HepG2 (cell line): ENCODE measurements at regions not wholly inside any gene's neighbourhood (a gene's known extent, or its start where the extent isn't known, plus 50 kb on each side); places are given as distances from the start of the nearest gene placed in this dataset.

Experiments
- ATAC-seq: fragments of 200-7000 bp; cut with Tn5 transposase; 3 replicates; pipeline ENCODE4 v1.9.1; 2020; ENCODE audit warnings: mild to moderate bottlenecking, moderate library complexity
- BruUV-seq: library from RNA; stranded (reverse); fragments of 400-500 nt; replicated peaks from 2 replicates; lab custom pipeline; 2021; lab: Mats Ljungman, UMichigan
- CTCF ChIA-PET: fragments of 300-600 bp; formaldehyde crosslinking; extraction: SDS; loops from one replicate; lab custom pipeline; 2021; ENCODE audit warnings: low total read pairs, inconsistent platforms, low intra/inter-chr PET ratio; lab: Yijun Ruan, JAX
- POLR2A ChIA-PET: fragments of 350-600 bp; sonication (Branson Sonifier 250); formaldehyde crosslinking; loops from one replicate; lab custom pipeline; 2020; ENCODE audit warnings: antibody characterized with exemption, inconsistent platforms; lab: Yijun Ruan, JAX
- DNase-seq: peaks from one replicate; pipeline ENCODE4 v3.0.0-alpha.2; 2015; ENCODE audit warnings: low spot score
- FAIRE-seq: peaks from 3 replicates; lab custom pipeline; 2011; peaks lifted over from hg19 to GRCh38; lab: Jason Lieb, UNC
- H2AFZ ChIP-seq: one replicate; pipeline ENCODE4 v1.6.1; 2011; ENCODE audit warnings: low read length, inconsistent platforms
- H3K27ac ChIP-seq: fragments of 300-600 bp; 3 replicates; pipeline ENCODE4 v1.8.0; 2011; ENCODE audit warnings: mixed run types, mild to moderate bottlenecking, mixed read lengths, low read length, inconsistent platforms; ENCODE audit not compliant: insufficient read depth; ENCODE audit errors: extremely low read length
- H3K27me3 ChIP-seq, 2 experiments: fragments of 200-600 bp in 1 of 2; 2 replicates in 1 of 2; 3 replicates in 1 of 2; pipeline versions ENCODE4 v1.6.0 to v1.8.0; 2011; ENCODE audit warnings: low read length in 2 of 2, mild to moderate bottlenecking in 2 of 2, moderate library complexity in 2 of 2, inconsistent platforms in 1 of 2; ENCODE audit not compliant: insufficient read depth in 2 of 2, control insufficient read depth in 1 of 2
- H3K36me3 ChIP-seq, 2 experiments: fragments of 200-600 bp in 1 of 2; replicated peaks in 1 of 2; 2 replicates in 1 of 2; 3 replicates in 1 of 2; pipeline versions ENCODE4 v1.5.1 to v1.8.0; 2011; ENCODE audit warnings: low read length in 2 of 2, inconsistent platforms in 1 of 2; ENCODE audit not compliant: insufficient read depth in 2 of 2, control insufficient read depth in 1 of 2
- H3K4me1 ChIP-seq: 2 replicates; pipeline ENCODE4 v1.5.1; 2012; ENCODE audit warnings: low read length, inconsistent platforms; ENCODE audit not compliant: insufficient read depth
- H3K4me2 ChIP-seq: 2 replicates; pipeline ENCODE4 v1.6.0; 2011; ENCODE audit warnings: low read depth, low read length, inconsistent platforms
- H3K4me3 ChIP-seq, 3 experiments: fragments of 200-600 bp in 1 of 3; sonication (generic), shearing (Covaris generic) in 1 of 3; replicated peaks in 1 of 3; 2 replicates each; pipeline ENCODE4 v1.5.1; 2011 to 2016; ENCODE audit warnings: low read length in 3 of 3, inconsistent platforms in 2 of 3, low read depth in 2 of 3, mild to moderate bottlenecking in 2 of 3, control low read depth in 1 of 3, mixed read lengths in 1 of 3; ENCODE audit not compliant: insufficient read depth in 1 of 3
- H3K79me2 ChIP-seq: one replicate; pipeline ENCODE4 v1.6.1; 2011; ENCODE audit warnings: low read length, inconsistent platforms; ENCODE audit not compliant: insufficient read depth
- H3K9ac ChIP-seq: 2 replicates; pipeline ENCODE4 v1.6.0; 2011; ENCODE audit warnings: mild to moderate bottlenecking, low read depth, low read length, inconsistent platforms; ENCODE audit not compliant: insufficient read depth
- H3K9me3 ChIP-seq: 2 replicates; pipeline ENCODE4 v1.5.1; 2012; ENCODE audit warnings: mild to moderate bottlenecking, low read length
- H4K20me1 ChIP-seq: 2 replicates; pipeline ENCODE4 v1.6.0; 2011; ENCODE audit warnings: inconsistent platforms, mild to moderate bottlenecking, low read length, moderate library complexity; ENCODE audit not compliant: insufficient read depth
- AHR ChIP-seq: IDR thresholded peaks from 2 replicates; pipeline ENCODE4 v1.6.1; 2018; ENCODE audit warnings: missing genetic modification reagents, missing compliant biosample characterization
- BRF2 ChIP-seq: sonication (generic); formaldehyde crosslinking; IDR thresholded peaks from 2 replicates; pipeline ENCODE4 v1.8.1; 2022; ENCODE audit warnings: mild to moderate bottlenecking, missing genetic modification reagents
- CCAR2 ChIP-seq: fragments of 200-400 bp; formaldehyde crosslinking; optimal IDR thresholded peaks from 2 replicates; pipeline ENCODE3; 2018; ENCODE audit warnings: low read depth, mild to moderate bottlenecking, low read length, moderate library complexity
- HDAC1 ChIP-seq: sonication (generic); formaldehyde crosslinking; IDR thresholded peaks from 2 replicates; pipeline ENCODE4 v1.5.1; 2020; ENCODE audit warnings: mild to moderate bottlenecking, missing genetic modification reagents
- IKZF4 ChIP-seq: sonication (generic); formaldehyde crosslinking; IDR thresholded peaks from 2 replicates; pipeline ENCODE4 v1.5.1; 2020; ENCODE audit warnings: borderline replicate concordance, mild to moderate bottlenecking, low read depth, missing genetic modification reagents; ENCODE audit errors: not compliant biosample characterization
- LCORL ChIP-seq, 2 experiments: fragments of 450-650 bp in 1 of 2; sonication (generic) in 1 of 2; formaldehyde crosslinking in 1 of 2; IDR thresholded peaks; 2 replicates each; pipeline versions ENCODE4 v1.5.0 to v1.6.1; 2017 to 2020; ENCODE audit warnings: antibody characterized with exemption in 1 of 2, missing genetic modification reagents in 1 of 2
- PAX8 ChIP-seq: sonication (generic); formaldehyde crosslinking; IDR thresholded peaks from 2 replicates; pipeline ENCODE4 v1.8.0; 2022; ENCODE audit warnings: mild to moderate bottlenecking, missing genetic modification reagents, borderline replicate concordance
- PHF20 ChIP-seq: sonication (generic); formaldehyde crosslinking; IDR thresholded peaks from 2 replicates; pipeline ENCODE4 v1.5.0; 2020; ENCODE audit warnings: mild to moderate bottlenecking, missing genetic modification reagents
- SETDB1 ChIP-seq: sonication (generic); formaldehyde crosslinking; IDR thresholded peaks from 2 replicates; pipeline ENCODE4 v1.5.1; 2020; ENCODE audit warnings: missing genetic modification reagents, mild to moderate bottlenecking, borderline replicate concordance
- SIX4 ChIP-seq: sonication (generic); formaldehyde crosslinking; IDR thresholded peaks from 2 replicates; pipeline ENCODE4 v1.4.0; 2020; ENCODE audit warnings: missing genetic modification reagents
- SOX5 ChIP-seq: IDR thresholded peaks from 2 replicates; pipeline ENCODE4 v1.6.1; 2016; ENCODE audit warnings: borderline replicate concordance
- STAT6 ChIP-seq: sonication (generic); formaldehyde crosslinking; IDR thresholded peaks from 2 replicates; pipeline ENCODE4 v1.4.0; 2020; ENCODE audit warnings: missing genetic modification reagents, mild to moderate bottlenecking, borderline replicate concordance
- TOPORS ChIP-seq: sonication (generic); formaldehyde crosslinking; IDR thresholded peaks from 2 replicates; pipeline ENCODE4 v1.8.0; 2023; ENCODE audit warnings: mild to moderate bottlenecking, missing genetic modification reagents
- ZMAT3 ChIP-seq: sonication (generic); formaldehyde crosslinking; conservative IDR thresholded peaks from 2 replicates; pipeline ENCODE4 v1.7.0; 2021; ENCODE audit warnings: missing genetic modification reagents
- ZNF24 ChIP-seq: fragments of 450-650 bp; IDR thresholded peaks from 2 replicates; pipeline ENCODE4 v1.6.1; 2017; ENCODE audit warnings: antibody characterized with exemption, mild to moderate bottlenecking
- ZNF253 ChIP-seq: sonication (generic); formaldehyde crosslinking; IDR thresholded peaks from 2 replicates; pipeline ENCODE4 v1.8.0; 2022; ENCODE audit warnings: mild to moderate bottlenecking, missing genetic modification reagents, borderline replicate concordance
- ZNF30 ChIP-seq: sonication (generic); formaldehyde crosslinking; IDR thresholded peaks from 2 replicates; pipeline ENCODE4 v1.5.0; 2020; ENCODE audit warnings: mild to moderate bottlenecking, missing genetic modification reagents
- ZNF564 ChIP-seq: sonication (generic); formaldehyde crosslinking; IDR thresholded peaks from 2 replicates; pipeline ENCODE4 v1.8.1; 2023; ENCODE audit warnings: mild to moderate bottlenecking, missing genetic modification reagents
- ZNF878 ChIP-seq: sonication (generic); formaldehyde crosslinking; IDR thresholded peaks from 2 replicates; pipeline ENCODE4 v1.8.1; 2023; ENCODE audit warnings: mild to moderate bottlenecking, missing genetic modification reagents, moderate library complexity
- ZNF883 ChIP-seq: sonication (generic); formaldehyde crosslinking; IDR thresholded peaks from 2 replicates; pipeline ENCODE4 v1.5.1; 2020; ENCODE audit warnings: mild to moderate bottlenecking, missing genetic modification reagents; ENCODE audit errors: not compliant biosample characterization
- WGBS: methylation state at CpG from one replicate; pipeline ENCODE4 v1.1.6; 2017; ENCODE audit warnings: low lambda C conversion rate; 5-methylcytosine and 5-hydroxymethylcytosine counted together
- in situ Hi-C: cut with HindIII; loops from 2 replicates; pipeline ENCODE4 v1.10.0; 2017; ENCODE audit warnings: low pct_unique_long_range_greater_than_20kb; ENCODE audit not compliant: extremely low pct_ligation_motif_present
- intact Hi-C: fragments of 100-400 bp; cut with micrococcal nuclease; formaldehyde crosslinking; loops from one replicate; pipeline ENCODE4 v1.10.0; 2022; ENCODE audit not compliant: unreplicated experiment
- TF ChIP-seq, protein P1 (sequence below): sonication (generic); formaldehyde crosslinking; IDR thresholded peaks from 2 replicates; pipeline ENCODE4 v1.4.0; 2020; ENCODE audit warnings: mild to moderate bottlenecking, missing genetic modification reagents

DNA sequence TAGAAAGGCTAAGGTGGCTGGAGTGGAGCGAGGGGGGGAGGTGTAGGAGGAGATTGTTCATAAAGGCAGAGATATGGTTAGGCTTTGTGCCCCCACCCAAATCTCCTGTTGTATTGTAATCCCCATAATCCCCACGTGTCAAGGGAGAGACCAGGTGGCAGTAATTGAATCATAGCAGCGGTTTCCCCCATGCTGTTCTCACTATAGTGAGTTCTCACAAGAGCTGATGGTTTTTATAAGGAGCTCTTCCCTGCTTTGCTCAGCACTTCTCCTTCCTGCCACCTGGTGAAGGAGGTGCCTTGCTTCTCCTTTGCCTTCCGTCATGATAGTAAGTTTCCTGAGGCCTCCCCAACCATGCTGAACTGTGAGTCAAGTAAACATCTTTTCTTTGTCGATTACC is 64.7 kb upstream of the CFAP161 start (continued):
- TF ChIP-seq, protein P1, sequence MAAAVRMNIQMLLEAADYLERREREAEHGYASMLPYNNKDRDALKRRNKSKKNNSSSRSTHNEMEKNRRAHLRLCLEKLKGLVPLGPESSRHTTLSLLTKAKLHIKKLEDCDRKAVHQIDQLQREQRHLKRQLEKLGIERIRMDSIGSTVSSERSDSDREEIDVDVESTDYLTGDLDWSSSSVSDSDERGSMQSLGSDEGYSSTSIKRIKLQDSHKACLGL (CRISPR knock-in tag): no peak
- TF ChIP-seq TOPORS (CRISPR knock-in tag): no peak
- no peak for TF ChIP-seq ZMAT3 (CRISPR knock-in tag)
- no peak for TF ChIP-seq BRF2 (CRISPR knock-in tag)
- no peak for TF ChIP-seq CCAR2
- no peak for TF ChIP-seq IKZF4 (CRISPR knock-in tag)
- TF ChIP-seq SETDB1 (CRISPR knock-in tag): no peak

DNA sequence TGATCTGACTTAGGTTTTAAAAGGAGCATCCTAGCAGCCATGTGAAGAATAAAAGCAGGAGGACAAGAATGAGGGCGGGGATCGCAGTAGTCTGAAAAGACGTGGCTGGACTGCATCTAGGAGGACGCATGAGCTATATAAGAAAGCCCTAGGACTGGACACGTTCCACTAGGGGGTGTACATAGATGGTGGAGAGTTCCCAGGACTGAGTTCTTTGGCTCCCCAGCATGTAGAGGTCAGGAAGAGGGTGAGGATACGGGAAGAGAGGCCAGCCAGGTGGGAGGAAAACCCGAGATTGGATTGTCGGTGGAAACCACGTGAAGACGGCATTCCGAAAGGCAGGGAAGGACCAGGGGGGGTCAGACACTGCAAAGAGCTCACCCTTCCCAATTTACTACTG is 64.2 kb upstream of the CFAP161 start:
- POLR2A ChIA-PET: no interaction called here
- no peak for TF ChIP-seq ZNF564 (CRISPR knock-in tag)
- TF ChIP-seq HDAC1 (CRISPR knock-in tag): no peak
- no peak for TF ChIP-seq SOX5 (CRISPR knock-in tag)
- TF ChIP-seq ZNF30: no peak
- no peak for TF ChIP-seq LCORL (IDR thresholded peaks at IDR 0.05)
- no peak for TF ChIP-seq LCORL (CRISPR knock-in tag; IDR thresholded peaks at IDR 0.05)
- no peak for TF ChIP-seq SIX4 (CRISPR knock-in tag)
- TF ChIP-seq ZNF253: no peak
- no peak for TF ChIP-seq ZNF878 (CRISPR knock-in tag)
- TF ChIP-seq ZNF883 (CRISPR knock-in tag): no peak
- no peak for TF ChIP-seq PHF20 (CRISPR knock-in tag)
- no peak for TF ChIP-seq PAX8 (CRISPR knock-in tag)
- TF ChIP-seq AHR (CRISPR knock-in tag): no peak
- TF ChIP-seq ZNF24: no peak
- no peak for TF ChIP-seq STAT6 (CRISPR knock-in tag)
- Histone ChIP-seq H3K9me3 (no peaks in the 10 kb centered on the region), H3K4me3 (no peak overlapping the region), H3K4me2 (no peak overlapping the region), H3K36me3 (no peaks in the 10 kb centered on the region), H3K27ac (no peak overlapping the region), H3K27me3 (no peaks in the 10 kb centered on the region; a peak in 1 of 5 replicates), H3K79me2 (no peaks in the 10 kb centered on the region), H4K20me1 (no peaks in the 10 kb centered on the region), H3K4me1 (no peaks in the 10 kb centered on the region), H3K9ac (no peak overlapping the region), H2AFZ (no peak overlapping the region)
- CTCF ChIA-PET: no interaction called here
- WGBS: 59% methylated on average over 11 of the region's 11 CpGs
- no TSS peak for BruUV-seq
- DNase-seq: no peak
- no peak for ATAC-seq
- intact Hi-C loops: no loop called here
- in situ Hi-C loops: no loop called here
- no peak for FAIRE-seq
